IMR-90 (cell line): ENCODE measurements at regions not wholly inside any gene's neighbourhood (a gene's known extent, or its start where the extent isn't known, plus 50 kb on each side); places are given as distances from the start of the nearest gene placed in this dataset.

Source experiments
- ATAC-seq: fragments of 200-7000 bp; cut with Tn5 transposase; 2 replicates; pipeline ENCODE4 v1.9.1; 2020; ENCODE audit warnings: low read depth, mild to moderate bottlenecking, moderate library complexity
- BruUV-seq: library from RNA; stranded (reverse); fragments of 400-500 nt; replicated peaks from 2 replicates; lab custom pipeline; 2021; lab: Mats Ljungman, UMichigan
- CTCF ChIA-PET: fragments of 300-600 bp; formaldehyde crosslinking; extraction: SDS; loops from one replicate; lab custom pipeline; 2021; ENCODE audit warnings: antibody characterized with exemption; lab: Yijun Ruan, JAX
- POLR2A ChIA-PET: fragments of 300-600 bp; sonication (Branson Sonifier 250); formaldehyde crosslinking; loops from one replicate; lab custom pipeline; 2022; ENCODE audit warnings: antibody characterized with exemption; ENCODE audit not compliant: unreplicated experiment; lab: Charles Lee
- DNase-seq: peaks from one replicate; pipeline ENCODE4 v3.0.0; 2013
- H2AFZ ChIP-seq: replicated peaks from 2 replicates; pipeline ENCODE3; 2013; ENCODE audit warnings: low read length, mild to moderate bottlenecking; ENCODE audit not compliant: poor library complexity
- H2AK5ac ChIP-seq: 2 replicates; pipeline ENCODE4 v1.6.1; 2013; ENCODE audit warnings: low read depth, low read length, inconsistent platforms
- H2AK9ac ChIP-seq: replicated peaks from 2 replicates; pipeline ENCODE3; 2013; ENCODE audit warnings: mild to moderate bottlenecking, low read depth, low read length, moderate library complexity; ENCODE audit not compliant: poor library complexity
- H2BK120ac ChIP-seq: 2 replicates; pipeline ENCODE4 v1.6.1; 2013; ENCODE audit warnings: low read depth, low read length, inconsistent platforms
- H2BK15ac ChIP-seq: 3 replicates; pipeline ENCODE4 v1.6.1; 2013; ENCODE audit warnings: low read depth, low read length, inconsistent platforms
- H2BK20ac ChIP-seq: 2 replicates; pipeline ENCODE4 v1.6.1; 2013; ENCODE audit warnings: low read depth, mild to moderate bottlenecking, inconsistent platforms, low read length, moderate library complexity
- H2BK5ac ChIP-seq: 2 replicates; pipeline ENCODE4 v1.6.1; 2013; ENCODE audit warnings: mild to moderate bottlenecking, low read depth, low read length, inconsistent platforms; ENCODE audit not compliant: poor library complexity, severe bottlenecking
- H3K14ac ChIP-seq: replicated peaks from 2 replicates; pipeline ENCODE4 v1.6.1; 2013; ENCODE audit warnings: low read depth, low read length, inconsistent platforms
- H3K18ac ChIP-seq: 2 replicates; pipeline ENCODE4 v1.6.1; 2013; ENCODE audit warnings: low read depth, low read length, control low read depth
- H3K23ac ChIP-seq: 2 replicates; pipeline ENCODE4 v1.6.1; 2013; ENCODE audit warnings: low read depth, low read length, inconsistent platforms
- H3K27ac ChIP-seq: 2 replicates; pipeline ENCODE4 v1.5.1; 2013; ENCODE audit warnings: mild to moderate bottlenecking, control low read depth, low read length; ENCODE audit not compliant: insufficient read depth
- H3K27me3 ChIP-seq: 2 replicates; pipeline ENCODE4 v1.6.1; 2013; ENCODE audit warnings: low read length; ENCODE audit not compliant: control insufficient read depth, insufficient read depth
- H3K36me3 ChIP-seq: 2 replicates; pipeline ENCODE4 v1.6.1; 2013; ENCODE audit warnings: low read length, mixed read lengths; ENCODE audit not compliant: control insufficient read depth, insufficient read depth
- H3K4ac ChIP-seq: 2 replicates; pipeline ENCODE4 v1.6.1; 2013; ENCODE audit warnings: low read depth, low read length, inconsistent platforms
- H3K4me1 ChIP-seq: 2 replicates; pipeline ENCODE4 v1.6.1; 2013; ENCODE audit warnings: low read length, mixed read lengths; ENCODE audit not compliant: control insufficient read depth, insufficient read depth
- H3K4me2 ChIP-seq: 2 replicates; pipeline ENCODE4 v1.6.1; 2013; ENCODE audit warnings: low read depth, mild to moderate bottlenecking, control low read depth, low read length, moderate library complexity
- H3K4me3 ChIP-seq: 2 replicates; pipeline ENCODE4 v1.5.1; 2013; ENCODE audit warnings: low read depth, mild to moderate bottlenecking, control low read depth, low read length, moderate library complexity; ENCODE audit not compliant: insufficient read depth
- H3K56ac ChIP-seq: 2 replicates; pipeline ENCODE4 v1.6.1; 2013; ENCODE audit warnings: low read length, inconsistent platforms; ENCODE audit not compliant: insufficient read depth; ENCODE audit errors: extremely low read depth
- H3K79me1 ChIP-seq, 2 experiments: 2 replicates each; pipeline ENCODE4 v1.6.1; 2013; ENCODE audit warnings: low read length in 2 of 2, inconsistent platforms in 1 of 2, low read depth in 1 of 2
- H3K9ac ChIP-seq: 2 replicates; pipeline ENCODE4 v1.6.1; 2013; ENCODE audit warnings: low read depth, low read length, control low read depth
- H3K9me1 ChIP-seq: 2 replicates; pipeline ENCODE4 v1.6.1; 2013; ENCODE audit warnings: low read length, inconsistent platforms; ENCODE audit not compliant: insufficient read depth
- H3K9me3 ChIP-seq: 2 replicates; pipeline ENCODE4 v1.6.1; 2013; ENCODE audit warnings: low read length; ENCODE audit not compliant: control insufficient read depth, insufficient read depth
- H4K20me1 ChIP-seq: 2 replicates; pipeline ENCODE4 v1.6.1; 2013; ENCODE audit warnings: low read length, inconsistent platforms; ENCODE audit not compliant: insufficient read depth
- H4K5ac ChIP-seq: 2 replicates; pipeline ENCODE4 v1.6.1; 2013; ENCODE audit warnings: mild to moderate bottlenecking, low read depth, low read length, control low read depth
- H4K8ac ChIP-seq, 2 experiments: 2 replicates each; pipeline ENCODE4 v1.6.1; 2013; ENCODE audit warnings: low read depth in 2 of 2, low read length in 2 of 2, control low read depth in 1 of 2, inconsistent platforms in 1 of 2
- H4K91ac ChIP-seq: 2 replicates; pipeline ENCODE4 v1.6.1; 2013; ENCODE audit warnings: low read depth, low read length, inconsistent platforms; ENCODE audit not compliant: insufficient read depth
- BHLHE40 ChIP-seq: fragments of 150-350 bp; IDR thresholded peaks from 2 replicates; pipeline ENCODE4 v1.6.1; 2016; ENCODE audit warnings: mild to moderate bottlenecking, low read depth, low read length
- CEBPB ChIP-seq: IDR thresholded peaks from 2 replicates; pipeline ENCODE4 v1.6.1; 2012; ENCODE audit warnings: low read depth, low read length, improper control_type of control experiment
- CHD1 ChIP-seq: IDR thresholded peaks from 2 replicates; pipeline ENCODE4 v1.6.1; 2012; ENCODE audit warnings: low read depth, low read length, improper control_type of control experiment
- FOS ChIP-seq: fragments of 150-350 bp; IDR thresholded peaks from 2 replicates; pipeline ENCODE4 v1.6.1; 2016; ENCODE audit warnings: low read depth, low read length
- MAFK ChIP-seq: IDR thresholded peaks from 2 replicates; pipeline ENCODE4 v1.6.1; 2012; ENCODE audit warnings: low read depth, low read length, improper control_type of control experiment
- MAZ ChIP-seq: IDR thresholded peaks from 2 replicates; pipeline ENCODE4 v1.6.1; 2012; ENCODE audit warnings: low read depth, mild to moderate bottlenecking, low read length, improper control_type of control experiment, moderate library complexity, borderline replicate concordance
- MXI1 ChIP-seq: IDR thresholded peaks from 2 replicates; pipeline ENCODE4 v1.6.1; 2012; ENCODE audit warnings: low read depth, mild to moderate bottlenecking, low read length, moderate library complexity, borderline replicate concordance
- NFE2L2 ChIP-seq: fragments of 150-350 bp; IDR thresholded peaks from 2 replicates; pipeline ENCODE4 v1.6.1; 2016; ENCODE audit warnings: low read depth, mild to moderate bottlenecking, low read length
- POLR2A ChIP-seq: IDR thresholded peaks from 2 replicates; pipeline ENCODE4 v1.6.1; 2012; ENCODE audit warnings: mild to moderate bottlenecking, low read depth, low read length
- RAD21 ChIP-seq: IDR thresholded peaks from 2 replicates; pipeline ENCODE4 v1.6.1; 2012; ENCODE audit warnings: low read length, improper control_type of control experiment
- RCOR1 ChIP-seq: IDR thresholded peaks from 2 replicates; pipeline ENCODE4 v1.6.1; 2012; ENCODE audit warnings: mild to moderate bottlenecking, low read length, improper control_type of control experiment; ENCODE audit not compliant: insufficient replicate concordance
- RFX5 ChIP-seq: IDR thresholded peaks from 2 replicates; pipeline ENCODE4 v1.8.0; 2012; ENCODE audit warnings: low read depth, mild to moderate bottlenecking, low read length, moderate library complexity
- SMC3 ChIP-seq: fragments of 150-350 bp; IDR thresholded peaks from 2 replicates; pipeline ENCODE4 v1.6.1; 2016; ENCODE audit warnings: low read depth, mild to moderate bottlenecking, antibody characterized with exemption, low read length, moderate library complexity
- WGBS, 2 experiments: methylation state at CpG; one replicate each; pipeline versions ENCODE4 v1.1.5 to v1.1.7; 2013; ENCODE audit warnings: missing lambda C conversion rate in 2 of 2; ENCODE audit not compliant: insufficient read length in 1 of 2; ENCODE audit errors: extremely low coverage in 2 of 2; 5-methylcytosine and 5-hydroxymethylcytosine counted together
- dilution Hi-C: fragments of 300-500 bp; cut with HindIII; formaldehyde crosslinking; loops from one replicate; pipeline ENCODE4 v1.14.3; 2018; ENCODE audit warnings: low sequenced_read_pairs; ENCODE audit not compliant: unreplicated experiment
- in situ Hi-C: fragments of 300-500 bp; cut with MboI; formaldehyde crosslinking; loops from 3 replicates; pipeline ENCODE4 v1.14.3; 2019; ENCODE audit warnings: low sequenced_read_pairs, inconsistent platforms, mixed read lengths
- intact Hi-C: fragments of 100-400 bp; cut with micrococcal nuclease; formaldehyde crosslinking; loops from 2 replicates; pipeline ENCODE4 v1.10.0; 2022
- TF ChIP-seq, protein P1 (sequence below): conservative IDR thresholded peaks from 2 replicates; pipeline ENCODE4 v1.5.1; 2012; ENCODE audit warnings: mild to moderate bottlenecking, low read depth, low read length, improper control_type of control experiment
- TF ChIP-seq, protein P2 (sequence below): fragments of 150-350 bp; IDR thresholded peaks from 2 replicates; pipeline ENCODE4 v1.6.1; 2016; ENCODE audit warnings: low read depth, mild to moderate bottlenecking, low read length, moderate library complexity, borderline replicate concordance
- TF ChIP-seq, protein P3 (sequence below): fragments of 150-350 bp; IDR thresholded peaks from 2 replicates; pipeline ENCODE4 v1.6.1; 2017; ENCODE audit warnings: mild to moderate bottlenecking, antibody characterized with exemption, low read length, low read depth

DNA sequence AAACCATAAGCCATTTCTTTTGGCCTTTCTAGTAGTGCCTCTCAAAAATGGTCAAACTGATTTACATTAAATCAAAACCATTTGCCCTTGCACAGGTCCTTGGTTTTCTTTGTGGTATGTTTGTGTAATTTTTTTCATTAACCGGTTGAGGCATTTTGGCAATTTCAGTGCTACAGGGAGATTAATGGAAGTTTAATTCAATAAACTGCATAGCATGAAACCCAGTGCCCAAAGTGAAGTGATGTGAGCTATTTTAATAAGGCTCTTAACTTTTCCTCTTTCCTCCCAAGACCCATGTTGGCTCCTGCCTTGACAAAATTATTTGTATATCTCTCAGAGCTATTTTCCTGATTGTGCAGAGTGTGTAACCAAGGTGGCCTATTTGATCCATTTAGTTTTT, 326.2 kb upstream of the SEMA6A start:
- Histone ChIP-seq H2BK120ac (no peak overlapping the region), H2BK20ac (no peak overlapping the region), H2BK15ac (no peak overlapping the region), H2AK9ac (no peak overlapping the region), H2AK5ac (no peak overlapping the region), H3K9me1 (no peaks in the 10 kb centered on the region), H3K23ac (no peak overlapping the region), H3K4ac (no peak overlapping the region), H3K79me1 (no peaks in the 10 kb centered on the region), H3K27me3 (no peaks in the 10 kb centered on the region), H3K9ac (no peak overlapping the region), H2BK5ac (no peak overlapping the region), H3K4me2 (no peak overlapping the region), H3K4me1 (no peaks in the 10 kb centered on the region), H3K18ac (no peak overlapping the region), H2AFZ (no peak overlapping the region), H3K4me3 (no peak overlapping the region), H4K91ac (no peak overlapping the region), H4K5ac (no peak overlapping the region), H4K20me1 (no peaks in the 10 kb centered on the region), H3K36me3 (no peaks in the 10 kb centered on the region), H4K8ac (no peak overlapping the region), H3K56ac (no peak overlapping the region), H3K14ac (no peak overlapping the region), H3K9me3 (peaks cover 6% of the 10 kb centered on the region; the same call in 1 of the 2 replicates), H3K27ac (no peak overlapping the region)
- ChIA-PET POLR2A (no interaction called here), CTCF (no interaction called here)
- DNase-seq (no peak), ATAC-seq (no peak)
- intact Hi-C loops (no loop called here), in situ Hi-C loops (no loop called here), dilution Hi-C loops (no loop called here)
- WGBS, 2 experiments: no CpG with 5 or more reads among the region's 1 CpG
- TF ChIP-seq, protein P1, sequence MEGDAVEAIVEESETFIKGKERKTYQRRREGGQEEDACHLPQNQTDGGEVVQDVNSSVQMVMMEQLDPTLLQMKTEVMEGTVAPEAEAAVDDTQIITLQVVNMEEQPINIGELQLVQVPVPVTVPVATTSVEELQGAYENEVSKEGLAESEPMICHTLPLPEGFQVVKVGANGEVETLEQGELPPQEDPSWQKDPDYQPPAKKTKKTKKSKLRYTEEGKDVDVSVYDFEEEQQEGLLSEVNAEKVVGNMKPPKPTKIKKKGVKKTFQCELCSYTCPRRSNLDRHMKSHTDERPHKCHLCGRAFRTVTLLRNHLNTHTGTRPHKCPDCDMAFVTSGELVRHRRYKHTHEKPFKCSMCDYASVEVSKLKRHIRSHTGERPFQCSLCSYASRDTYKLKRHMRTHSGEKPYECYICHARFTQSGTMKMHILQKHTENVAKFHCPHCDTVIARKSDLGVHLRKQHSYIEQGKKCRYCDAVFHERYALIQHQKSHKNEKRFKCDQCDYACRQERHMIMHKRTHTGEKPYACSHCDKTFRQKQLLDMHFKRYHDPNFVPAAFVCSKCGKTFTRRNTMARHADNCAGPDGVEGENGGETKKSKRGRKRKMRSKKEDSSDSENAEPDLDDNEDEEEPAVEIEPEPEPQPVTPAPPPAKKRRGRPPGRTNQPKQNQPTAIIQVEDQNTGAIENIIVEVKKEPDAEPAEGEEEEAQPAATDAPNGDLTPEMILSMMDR: no peak
- no peak for TF ChIP-seq MAZ
- TF ChIP-seq, protein P2, sequence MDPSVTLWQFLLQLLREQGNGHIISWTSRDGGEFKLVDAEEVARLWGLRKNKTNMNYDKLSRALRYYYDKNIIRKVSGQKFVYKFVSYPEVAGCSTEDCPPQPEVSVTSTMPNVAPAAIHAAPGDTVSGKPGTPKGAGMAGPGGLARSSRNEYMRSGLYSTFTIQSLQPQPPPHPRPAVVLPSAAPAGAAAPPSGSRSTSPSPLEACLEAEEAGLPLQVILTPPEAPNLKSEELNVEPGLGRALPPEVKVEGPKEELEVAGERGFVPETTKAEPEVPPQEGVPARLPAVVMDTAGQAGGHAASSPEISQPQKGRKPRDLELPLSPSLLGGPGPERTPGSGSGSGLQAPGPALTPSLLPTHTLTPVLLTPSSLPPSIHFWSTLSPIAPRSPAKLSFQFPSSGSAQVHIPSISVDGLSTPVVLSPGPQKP: no peak
- TF ChIP-seq FOS: no peak
- no peak for TF ChIP-seq RAD21
- no peak for TF ChIP-seq CHD1
- no peak for TF ChIP-seq POLR2A
- no peak for TF ChIP-seq BHLHE40
- no peak for TF ChIP-seq MAFK
- TF ChIP-seq, protein P3, sequence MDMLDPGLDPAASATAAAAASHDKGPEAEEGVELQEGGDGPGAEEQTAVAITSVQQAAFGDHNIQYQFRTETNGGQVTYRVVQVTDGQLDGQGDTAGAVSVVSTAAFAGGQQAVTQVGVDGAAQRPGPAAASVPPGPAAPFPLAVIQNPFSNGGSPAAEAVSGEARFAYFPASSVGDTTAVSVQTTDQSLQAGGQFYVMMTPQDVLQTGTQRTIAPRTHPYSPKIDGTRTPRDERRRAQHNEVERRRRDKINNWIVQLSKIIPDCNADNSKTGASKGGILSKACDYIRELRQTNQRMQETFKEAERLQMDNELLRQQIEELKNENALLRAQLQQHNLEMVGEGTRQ: no peak
- TF ChIP-seq SMC3: no peak
- TF ChIP-seq RCOR1: no peak
- no peak for TF ChIP-seq MXI1
- no peak for TF ChIP-seq CEBPB
- no peak for TF ChIP-seq RFX5
- TF ChIP-seq NFE2L2: no peak
- BruUV-seq: no TSS peak
